HG03280 (cell line): ENCODE measurements at regions not wholly inside any gene's neighbourhood (a gene's known extent, or its start where the extent isn't known, plus 50 kb on each side); places are given as distances from the start of the nearest gene placed in this dataset.
"Not testable (repeated sequence)": the region's sequence is repeated elsewhere in the genome, so short reads cannot be mapped to it uniquely, and the experiment has no call there.

ENCODE experiments used
- ATAC-seq: cut with Tn5 transposase; IDR thresholded peaks from one replicate; pipeline ENCODE4 v1.9.1; 2021; ENCODE audit warnings: mild to moderate bottlenecking, moderate library complexity; ENCODE audit not compliant: unreplicated experiment

GRCh38 chr2:142827170-142827569, 50.3 kb upstream of the KYNU start:
- no peak for ATAC-seq

GRCh38 chr2:142825861-142826260, 51.6 kb upstream of the KYNU start:
- ATAC-seq = no peak

- ATAC-seq = no peak
Measured at GRCh38 chr2:142824756-142825155, 52.7 kb upstream of the KYNU start.

GRCh38 chr2:142822190-142822589, 55.3 kb upstream of the KYNU start:
- no peak for ATAC-seq

GRCh38 chr2:142819411-142819810, 58.1 kb upstream of the KYNU start:
- no peak for ATAC-seq

- no peak for ATAC-seq
Measured at GRCh38 chr2:142815375-142815774, 62.1 kb upstream of the KYNU start.

- ATAC-seq = no peak
Measured at GRCh38 chr2:142813830-142814829, 63.3 kb upstream of the KYNU start.

- ATAC-seq = not testable (repeated sequence)
Measured at GRCh38 chr2:142811644-142812043, 65.8 kb upstream of the KYNU start.

GRCh38 chr2:142805244-142805643, 72.2 kb upstream of the KYNU start:
- no peak for ATAC-seq

- ATAC-seq = no peak
Measured at GRCh38 chr2:142803158-142803557, 74.3 kb upstream of the KYNU start.

- no peak for ATAC-seq
Measured at GRCh38 chr2:142796588-142796987, 80.9 kb upstream of the KYNU start.

GRCh38 chr2:142796161-142796560, 81.3 kb upstream of the KYNU start:
- no peak for ATAC-seq

GRCh38 chr2:142794850-142795249, 82.6 kb upstream of the KYNU start:
- no peak for ATAC-seq

- not testable (repeated sequence) for ATAC-seq
Measured at GRCh38 chr2:142792328-142792727, 85.1 kb upstream of the KYNU start.

GRCh38 chr2:142791335-142791734, 86.1 kb upstream of the KYNU start:
- ATAC-seq = no peak

- no peak for ATAC-seq
Measured at GRCh38 chr2:142786918-142787702, 90.4 kb upstream of the KYNU start.

- no peak for ATAC-seq
Measured at GRCh38 chr2:142782942-142783443, 94.5 kb upstream of the KYNU start.

- no peak for ATAC-seq
Measured at GRCh38 chr2:142781146-142781545, 96.3 kb upstream of the KYNU start.

GRCh38 chr2:142778289-142778688, 99.2 kb upstream of the KYNU start:
- ATAC-seq = no peak

GRCh38 chr2:142777742-142778141, 99.7 kb upstream of the KYNU start:
- ATAC-seq = no peak

GRCh38 chr2:142769761-142770160, 107.7 kb upstream of the KYNU start:
- no peak for ATAC-seq

GRCh38 chr2:142767847-142768246, 109.6 kb upstream of the KYNU start:
- ATAC-seq = no peak
